GM19240 (cell line): ENCODE measurements at regions not wholly inside any gene's neighbourhood (a gene's known extent, or its start where the extent isn't known, plus 50 kb on each side); places are given as distances from the start of the nearest gene placed in this dataset.
A peak's percentile ranks its signal among the peaks of the same experiment; 100 is the strongest.
"Not testable (repeated sequence)": the region's sequence is repeated elsewhere in the genome, so short reads cannot be mapped to it uniquely, and the experiment has no call there.

Experiments
- DNase-seq: peaks from one replicate; pipeline ENCODE4 v3.0.0; 2011; ENCODE audit warnings: low spot score; ENCODE audit not compliant: insufficient read length

DNA sequence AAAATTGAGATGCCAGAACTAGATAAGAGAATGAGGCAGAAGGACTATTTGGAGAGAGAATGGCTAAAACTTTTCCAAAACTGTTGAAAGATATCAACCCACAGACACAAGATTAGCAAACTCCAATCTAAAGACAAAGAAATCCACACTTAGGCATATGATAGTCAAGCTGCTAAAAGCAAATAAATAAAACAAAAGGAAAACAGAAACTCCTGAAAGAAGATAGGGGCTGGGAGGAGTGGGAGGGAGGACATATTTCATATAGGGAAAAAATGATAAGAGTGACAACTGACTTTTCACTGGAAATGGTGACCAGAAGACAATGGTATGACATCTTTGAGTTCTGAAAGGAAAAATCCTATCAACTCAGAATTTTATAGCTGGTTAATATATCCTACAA is 105.4 kb upstream of the ADO start:
- DNase-seq: no peak

DNA sequence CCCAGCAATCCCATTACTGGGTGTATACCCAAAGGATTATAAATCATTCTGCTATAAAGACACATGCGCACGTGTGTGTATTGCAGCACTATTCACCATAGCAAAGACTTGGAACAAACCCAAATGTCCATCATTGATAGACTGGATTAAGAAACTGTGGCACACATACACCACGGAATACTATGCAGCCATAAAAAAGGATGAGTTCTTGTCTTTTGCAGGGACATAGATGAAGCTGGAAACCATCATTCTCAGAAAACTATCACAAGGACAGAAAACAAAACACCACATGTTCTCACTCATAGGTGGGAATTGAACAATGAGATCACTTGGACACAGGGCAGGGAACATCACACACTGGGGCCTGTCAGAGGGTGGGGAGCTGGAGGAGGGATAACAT is 100.4 kb upstream of the ADO start:
- DNase-seq: not testable (repeated sequence)

DNA sequence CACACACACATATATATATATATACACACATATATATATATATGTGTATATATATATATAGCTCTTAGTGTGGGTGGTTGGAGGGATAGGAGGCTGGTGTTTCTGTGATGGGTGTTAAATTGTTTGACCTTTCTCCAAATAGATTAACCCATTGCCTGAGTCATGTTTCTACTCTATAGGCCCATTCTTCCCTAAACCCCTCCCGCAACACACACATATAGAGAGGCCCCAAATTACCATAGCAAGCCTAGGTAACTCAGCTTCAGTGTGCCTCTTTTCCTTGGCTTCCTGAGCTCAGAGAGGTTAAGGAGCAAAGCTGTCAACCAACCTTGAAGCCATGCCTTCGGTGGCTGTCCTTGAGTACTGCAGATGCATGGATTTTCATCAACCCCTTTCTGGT is 98.7 kb upstream of the ADO start:
- DNase-seq: no peak

- no peak for DNase-seq
These were observed 96.7 kb upstream of the ADO start for GRCh38 chr10:62707810-62708209.

DNA sequence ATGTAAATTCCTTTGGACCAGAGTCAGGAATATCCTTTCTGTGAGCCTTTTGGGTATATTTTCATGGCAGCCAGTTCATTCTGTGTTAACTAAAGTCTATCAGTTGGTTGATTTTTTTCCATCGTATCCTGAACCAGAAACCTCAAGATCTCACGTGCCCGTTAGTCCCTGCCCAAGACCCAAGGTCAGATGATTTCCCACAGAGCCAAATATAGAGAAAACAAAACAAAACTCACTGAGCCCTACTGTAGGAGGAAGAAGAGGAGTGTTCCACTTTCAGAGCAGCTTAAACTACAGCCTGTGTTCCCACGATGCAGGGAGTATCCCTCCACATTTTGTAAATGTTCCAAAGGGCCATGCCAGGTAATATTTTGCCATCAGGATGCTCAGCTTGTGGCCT is 96.0 kb upstream of the ADO start:
- DNase-seq: no peak

DNA sequence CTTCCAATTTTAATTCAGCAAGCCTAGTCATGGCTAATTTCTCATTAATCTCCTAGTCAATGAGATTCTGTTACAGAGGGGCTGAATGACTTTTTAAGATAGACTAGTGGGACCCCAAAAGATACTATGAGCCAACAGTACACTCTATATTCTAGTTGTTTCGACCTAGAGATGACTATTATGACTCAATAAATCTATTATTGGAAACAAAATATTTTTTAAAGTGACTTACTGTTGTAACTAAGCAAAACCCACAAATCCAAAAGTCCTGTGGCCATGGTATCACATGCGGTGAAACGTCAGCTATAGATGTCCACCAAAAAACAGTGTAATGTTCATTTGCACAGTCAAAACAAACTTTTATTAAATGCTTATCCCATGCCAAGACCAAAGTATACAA is 95.3 kb upstream of the ADO start:
- DNase-seq: no peak

GRCh38 chr10:62710182-62710581 is 94.3 kb upstream of the ADO start:
- no peak for DNase-seq

DNA sequence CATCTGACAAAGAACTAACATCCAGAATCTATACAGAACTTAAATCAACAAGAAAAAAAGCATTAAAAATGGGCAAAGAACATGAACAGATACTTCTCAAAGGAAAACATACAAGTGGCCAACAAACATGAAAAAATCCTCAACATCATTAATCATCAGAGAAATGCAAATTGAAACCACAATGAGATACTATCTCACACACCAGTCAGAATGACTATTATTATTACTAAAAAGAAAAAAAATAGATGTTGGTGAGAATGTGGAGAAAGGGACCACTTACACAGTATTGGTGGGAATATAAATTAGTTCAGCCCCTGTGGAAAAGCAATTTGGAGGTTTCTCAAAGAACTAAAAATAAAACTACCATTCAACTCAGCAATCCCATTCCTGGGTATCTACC is 89.1 kb upstream of the ADO start:
- DNase-seq: no peak

DNA sequence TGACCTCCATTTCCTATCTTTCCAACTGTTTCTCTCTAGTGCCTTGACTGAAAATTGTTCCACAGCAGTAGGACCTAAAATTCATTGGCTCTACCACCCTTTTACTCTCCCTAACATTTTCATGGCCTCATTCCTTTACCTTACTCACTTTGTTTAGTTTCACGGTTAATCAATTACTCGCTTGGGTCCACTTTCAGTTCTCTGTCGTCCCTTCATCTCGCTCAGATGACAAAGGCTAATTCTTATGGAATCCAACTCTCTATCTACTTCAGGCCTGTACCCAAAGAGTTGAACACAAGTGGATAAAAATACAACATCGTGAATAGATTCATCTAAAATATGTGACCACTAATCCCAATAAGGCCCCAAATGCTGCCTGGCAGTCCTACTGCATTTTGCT is 85.9 kb upstream of the ADO start:
- no peak for DNase-seq

- DNase-seq: no peak
These were observed 85.5 kb upstream of the ADO start for GRCh38 chr10:62719061-62719460.

DNA sequence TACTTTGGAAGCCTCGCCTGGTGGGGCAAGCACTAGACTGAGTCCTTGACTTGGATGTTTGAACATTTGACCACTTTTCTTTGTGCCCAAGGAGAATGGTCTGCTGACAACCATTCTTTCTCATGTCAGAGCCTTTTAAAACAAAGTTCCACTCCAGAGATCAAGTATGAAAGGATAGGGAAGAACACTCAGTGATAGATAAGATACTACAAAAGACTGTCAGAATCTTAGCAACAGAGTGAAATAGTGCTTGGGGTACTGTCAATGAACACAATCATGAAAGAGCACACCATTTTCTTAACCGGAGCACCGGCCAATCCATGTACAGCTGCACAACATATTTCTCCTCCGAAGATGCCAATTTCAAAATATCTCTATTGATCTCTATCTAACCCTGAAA is 82.8 kb upstream of the ADO start:
- no peak for DNase-seq

DNA sequence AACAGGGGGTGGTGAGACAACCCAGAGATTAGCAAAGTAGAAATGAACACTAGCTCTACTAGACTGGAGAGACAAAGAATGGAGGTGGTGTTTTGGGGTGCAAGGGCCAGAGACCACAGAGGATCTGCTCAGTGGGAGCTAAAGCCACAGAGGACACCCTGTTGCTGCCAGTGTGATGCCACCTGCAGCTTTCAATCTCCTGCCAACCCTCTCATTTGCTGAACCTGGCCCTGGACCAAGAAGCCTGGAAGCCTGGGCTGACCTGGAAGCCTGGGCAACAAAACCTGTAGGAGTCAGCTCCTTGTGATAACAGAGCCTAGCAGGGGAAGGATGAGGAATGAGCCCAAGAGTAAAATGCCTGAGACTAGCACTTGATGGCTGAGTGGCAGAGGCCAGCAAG is 81.1 kb upstream of the ADO start:
- no peak for DNase-seq

- DNase-seq: no peak
These were observed 80.1 kb upstream of the ADO start for GRCh38 chr10:62724465-62724864.

DNA sequence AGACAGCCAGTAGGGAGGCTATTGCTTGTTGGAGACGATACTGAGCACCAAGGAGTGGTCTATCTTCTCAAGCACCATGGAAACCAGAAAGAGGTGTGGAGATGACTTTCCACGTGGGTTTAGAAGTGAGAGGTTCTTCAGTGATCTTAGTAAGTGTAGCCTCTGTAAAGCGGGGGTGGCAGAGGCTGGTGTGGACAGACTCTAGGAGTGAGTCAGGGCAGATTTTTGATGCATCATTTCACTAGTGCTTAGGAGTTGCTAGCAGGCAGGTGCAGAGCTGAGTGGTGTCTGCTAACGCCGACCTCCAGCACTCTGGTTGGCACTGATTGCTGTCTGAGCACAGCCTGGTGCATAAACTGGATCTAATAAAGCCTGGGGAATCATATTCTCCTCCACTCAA is 78.4 kb upstream of the ADO start:
- no peak for DNase-seq

DNA sequence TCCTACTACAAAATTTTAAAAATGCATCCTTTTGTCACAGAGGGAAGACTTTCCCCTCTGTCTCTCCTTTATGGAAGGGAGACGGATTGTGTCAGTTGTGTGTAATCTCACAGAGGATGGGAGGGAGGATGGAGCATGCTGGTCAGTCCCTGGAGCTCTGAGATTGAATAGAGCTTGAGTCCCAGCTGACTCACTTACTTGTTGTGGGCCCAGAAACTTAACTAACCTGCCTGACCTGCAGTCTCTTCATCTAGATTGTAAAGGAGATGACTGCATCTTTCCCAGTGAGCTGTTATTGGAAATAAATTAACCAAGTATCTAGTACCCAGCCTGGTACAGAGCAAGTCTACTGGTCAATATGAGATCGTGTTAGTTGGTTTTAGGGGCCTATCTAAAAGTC is 77.9 kb upstream of the ADO start:
- no peak for DNase-seq

DNA sequence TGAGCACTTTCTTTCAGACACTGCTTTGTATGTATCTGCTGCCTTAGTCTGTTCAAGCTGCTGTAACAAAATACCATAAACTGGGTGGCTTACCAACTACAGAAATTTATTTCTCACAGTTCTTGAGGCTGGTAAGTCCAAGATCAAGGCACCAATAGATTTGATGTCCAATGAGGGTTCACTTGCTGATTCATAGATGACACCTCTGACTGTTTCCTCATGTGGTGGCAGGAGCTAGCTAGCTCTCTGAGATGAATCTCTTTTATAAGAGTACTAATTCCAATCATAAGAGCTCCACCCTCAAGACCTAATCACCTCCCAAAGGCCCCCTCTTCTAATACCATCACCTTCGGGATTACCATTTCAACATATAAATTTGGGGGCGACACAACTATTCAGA is 76.6 kb upstream of the ADO start:
- DNase-seq: no peak

GRCh38 chr10:62728479-62728878 is 76.0 kb upstream of the ADO start:
- DNase-seq: no peak

DNA sequence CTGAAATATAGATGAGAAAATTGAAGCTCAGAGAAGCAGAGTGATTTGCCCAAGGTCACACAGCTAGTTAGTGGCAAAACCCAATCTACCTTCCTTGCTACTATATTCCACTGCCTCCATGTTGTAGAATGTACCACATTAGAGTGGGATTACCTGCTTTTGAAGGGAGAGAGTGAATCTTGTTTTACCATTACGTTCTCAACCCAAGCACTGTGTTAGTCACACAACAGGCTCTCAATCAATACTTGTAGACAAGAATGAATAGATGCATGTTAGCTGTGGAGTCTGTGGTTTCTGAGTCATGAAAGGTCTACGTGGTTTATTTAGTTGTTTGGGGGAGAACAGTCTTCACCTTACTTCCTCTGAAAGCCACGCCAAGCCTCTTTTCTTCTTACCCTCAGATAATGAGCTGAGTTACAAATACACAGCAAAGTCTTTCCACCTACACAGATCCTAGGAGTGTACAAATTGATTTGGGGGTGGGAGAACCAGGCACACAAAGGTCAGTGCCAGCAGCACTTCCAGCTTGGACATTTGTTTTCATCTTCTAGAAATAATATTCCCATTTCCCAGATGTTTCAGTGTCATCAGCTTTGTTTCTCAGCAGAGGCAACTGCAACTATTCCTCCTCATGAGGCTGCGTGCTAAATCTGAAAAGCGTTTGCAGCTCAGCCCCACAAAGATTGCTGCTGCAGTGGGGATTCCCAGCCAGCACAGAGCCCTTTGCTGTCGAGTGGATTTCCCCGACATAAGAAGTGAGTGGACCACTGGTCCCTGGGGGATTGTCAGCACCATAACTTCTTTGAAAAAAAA is 71.5 kb upstream of the ADO start:
- DNase-seq: peak; percentile 39

- no peak for DNase-seq
These were observed 70.7 kb upstream of the ADO start for GRCh38 chr10:62733654-62734293.

DNA sequence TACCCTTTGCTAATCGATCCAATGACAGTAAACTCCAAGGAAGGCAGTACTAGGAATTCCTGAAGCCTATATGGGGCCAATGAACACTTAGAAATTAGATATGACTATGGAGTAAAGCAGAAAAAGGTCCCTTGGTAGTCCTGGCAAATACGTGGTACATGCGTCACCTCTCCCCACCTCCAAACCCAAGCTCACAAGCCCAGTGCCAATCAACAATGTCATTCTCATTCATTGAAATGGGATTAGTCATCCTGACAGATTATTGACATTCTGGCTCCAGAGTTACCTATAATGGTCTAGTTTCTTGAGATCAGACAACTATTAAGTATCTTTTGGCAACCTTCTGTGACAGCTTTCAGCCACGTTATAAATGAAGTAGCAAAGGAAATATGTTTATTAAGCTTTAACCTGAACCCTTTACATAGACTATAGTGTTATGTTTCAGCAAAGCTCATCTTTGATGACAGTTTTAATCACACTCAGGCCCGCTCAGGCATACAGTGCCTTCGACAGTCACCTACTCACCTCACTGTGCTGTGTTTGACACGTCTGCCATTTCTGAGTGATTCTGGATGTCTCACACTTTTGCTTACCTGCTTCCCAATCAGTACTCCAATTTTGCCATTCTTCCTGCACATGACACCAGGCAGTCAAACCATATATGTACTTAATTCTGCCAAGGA is 69.6 kb upstream of the ADO start:
- DNase-seq: no peak

GRCh38 chr10:62735464-62736167 is 68.9 kb upstream of the ADO start:
- no peak for DNase-seq

DNA sequence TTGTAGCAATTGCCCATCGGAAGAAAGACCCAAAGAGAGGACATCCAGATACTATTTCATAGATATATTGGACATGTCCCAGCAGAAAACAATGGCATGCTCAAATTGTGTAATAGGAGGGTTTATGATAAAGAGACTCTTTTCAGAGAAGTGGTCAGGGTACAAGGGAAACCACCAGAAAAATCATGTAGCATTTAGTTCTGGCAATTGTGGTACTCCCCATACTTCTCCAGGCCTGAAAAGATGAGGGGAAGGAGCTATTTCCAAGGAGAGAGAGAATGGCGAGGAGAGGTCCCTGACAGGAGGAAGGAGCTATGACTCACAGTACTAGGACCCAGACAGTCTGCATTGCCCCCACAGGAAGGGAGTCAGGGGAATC is 68.4 kb upstream of the ADO start:
- DNase-seq: no peak
